GM21786 (cell line): ENCODE measurements at regions not wholly inside any gene's neighbourhood (a gene's known extent, or its start where the extent isn't known, plus 50 kb on each side); places are given as distances from the start of the nearest gene placed in this dataset.
"Not testable (repeated sequence)": the region's sequence is repeated elsewhere in the genome, so short reads cannot be mapped to it uniquely, and the experiment has no call there.

Source experiments
- ATAC-seq: cut with Tn5 transposase; IDR thresholded peaks from one replicate; pipeline ENCODE4 v1.9.1; 2021; ENCODE audit not compliant: unreplicated experiment

DNA sequence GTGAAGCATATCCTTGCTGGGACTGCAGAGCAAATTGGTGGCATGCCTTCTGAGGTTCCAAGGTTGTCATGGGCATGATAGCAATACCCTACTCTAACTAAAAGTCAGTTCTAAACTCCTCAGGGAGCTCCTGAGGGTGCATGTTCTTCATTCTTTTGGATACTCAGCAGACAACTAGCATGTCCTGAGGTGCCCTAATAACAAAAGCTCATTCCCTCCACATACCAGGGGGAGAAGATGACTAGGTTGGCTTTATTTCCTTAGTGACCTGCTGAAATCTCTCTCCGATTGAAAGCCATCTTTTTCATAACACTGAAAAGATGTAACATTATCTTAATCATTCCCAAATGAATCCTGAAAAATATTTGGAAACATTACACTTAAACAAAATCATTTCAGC lies 188.7 kb upstream of the IGF1 start:
- no peak for ATAC-seq

GRCh38 chr12:102666176-102666575 lies 185.8 kb upstream of the IGF1 start:
- ATAC-seq: not testable (repeated sequence)

DNA sequence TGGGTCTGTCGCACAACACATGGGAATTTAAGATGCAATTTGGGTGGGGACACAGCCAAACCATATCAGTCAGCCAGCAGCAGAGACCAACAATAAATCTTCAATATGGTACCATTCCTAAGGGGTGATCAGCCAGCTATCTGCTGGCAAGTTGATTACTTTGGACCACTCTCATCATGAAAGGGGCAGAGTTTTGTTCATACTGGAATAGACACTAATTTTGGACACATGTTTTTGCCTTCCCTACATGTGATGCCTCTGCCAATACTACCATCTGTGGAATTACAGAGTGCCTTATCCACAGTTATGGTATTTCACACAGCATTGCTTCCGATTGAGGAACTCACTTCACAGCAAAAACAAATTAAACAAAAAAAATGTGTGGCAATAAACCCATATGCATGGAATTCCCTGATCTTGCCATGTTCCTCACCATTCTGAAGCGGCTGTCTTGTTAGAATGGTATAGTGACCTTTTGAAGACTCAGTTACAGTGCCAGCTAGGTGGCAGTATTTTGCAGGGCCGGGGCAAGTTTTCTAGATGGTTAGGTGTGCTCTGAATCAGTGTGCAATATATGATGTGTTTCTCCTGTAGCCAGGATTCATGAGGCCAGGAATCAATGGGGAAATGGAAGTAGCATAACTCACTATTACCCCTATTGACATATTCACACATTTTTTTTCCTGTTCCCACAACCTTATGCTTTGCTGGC lies 179.0 kb upstream of the IGF1 start:
- ATAC-seq: no peak

DNA sequence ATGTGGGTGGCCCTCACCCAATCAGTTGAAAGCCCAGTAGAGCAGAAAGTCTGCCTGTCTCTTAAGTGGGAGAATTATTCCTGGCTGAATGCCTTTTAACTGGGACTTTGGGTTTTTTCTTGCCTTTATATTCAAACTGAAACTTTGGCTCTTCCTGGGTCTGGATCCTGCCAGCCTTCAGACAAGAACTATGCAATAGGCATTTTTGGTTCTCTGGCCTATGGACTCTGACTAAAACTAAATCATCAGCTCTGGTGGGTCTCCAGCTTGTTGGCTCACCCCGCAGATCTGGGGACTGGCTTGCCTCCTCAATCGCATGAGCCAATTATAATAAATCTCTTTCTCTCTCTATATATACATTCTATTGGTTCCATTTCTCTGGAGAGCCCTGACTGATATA lies 173.0 kb upstream of the IGF1 start:
- no peak for ATAC-seq

DNA sequence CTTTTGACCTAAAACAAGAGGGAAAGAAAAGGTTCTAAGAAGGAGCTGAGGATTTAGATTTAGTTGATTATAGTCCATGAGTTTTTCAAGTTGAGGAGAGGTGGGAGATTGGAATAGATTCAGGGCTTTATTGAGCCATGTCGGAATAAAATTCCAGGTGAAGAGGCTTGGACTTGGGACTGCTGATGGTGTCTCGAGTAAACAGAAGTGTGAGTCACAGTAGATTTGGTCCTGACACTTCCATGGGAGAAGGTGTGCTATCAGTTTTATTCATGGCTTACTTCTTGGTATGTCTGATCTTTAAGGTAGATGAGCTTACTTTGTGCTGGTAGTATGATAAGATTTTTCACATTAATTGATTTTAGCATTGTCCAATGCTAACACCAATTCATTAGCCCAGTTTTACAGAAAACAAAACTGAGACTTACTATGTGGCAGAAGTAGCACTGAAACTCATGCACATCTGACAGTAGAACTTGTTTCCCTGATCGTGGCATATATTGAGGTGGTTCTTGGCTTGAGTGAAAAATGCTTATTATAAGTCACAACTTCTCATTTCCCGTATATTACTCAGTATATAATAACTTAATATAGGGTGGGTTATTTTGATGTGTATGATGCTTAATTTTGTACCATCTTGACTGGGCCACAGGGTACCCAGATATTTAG lies 172.4 kb upstream of the IGF1 start:
- ATAC-seq: peak; percentile 47

- no peak for ATAC-seq
Observed at GRCh38 chr12:102645968-102646367, 165.6 kb upstream of the IGF1 start.

GRCh38 chr12:102643879-102644575 lies 163.7 kb upstream of the IGF1 start:
- no peak for ATAC-seq

GRCh38 chr12:102642199-102642598 lies 161.8 kb upstream of the IGF1 start:
- ATAC-seq: no peak

DNA sequence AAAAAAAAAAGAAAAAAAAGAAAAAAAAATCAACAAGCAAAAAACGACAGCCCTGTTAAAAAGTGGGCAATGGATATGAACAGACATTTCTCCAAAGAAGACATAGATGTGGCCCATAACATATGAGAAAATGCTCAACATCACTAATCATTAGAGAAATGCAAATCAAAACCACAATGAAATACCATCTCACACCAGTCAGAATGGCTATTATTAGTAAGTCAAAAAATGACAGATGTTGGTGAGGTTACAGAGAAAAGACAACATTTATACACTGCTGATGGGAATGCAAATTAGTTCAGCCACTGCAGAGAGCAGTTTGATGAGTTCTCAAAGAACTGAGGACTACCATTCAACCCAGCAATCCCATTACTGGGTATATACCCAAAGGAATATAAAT lies 160.3 kb upstream of the IGF1 start:
- not testable (repeated sequence) for ATAC-seq

DNA sequence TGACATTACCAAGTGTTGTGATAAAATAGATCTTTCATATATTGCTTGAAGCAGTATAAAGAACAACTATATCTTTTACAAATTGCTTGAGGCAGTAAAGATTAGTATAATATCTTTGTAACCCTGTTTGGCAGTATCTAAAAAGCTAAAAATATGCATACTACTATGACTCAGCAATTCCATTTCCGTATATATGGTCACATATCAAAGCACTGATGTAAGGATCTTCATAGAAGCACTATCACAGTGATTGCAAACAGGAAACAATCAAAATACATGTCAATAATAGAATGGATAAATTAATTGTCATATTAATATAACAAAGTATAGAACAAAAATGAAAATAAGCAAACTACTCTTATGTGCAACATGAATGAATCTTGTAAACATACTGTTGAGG lies 158.4 kb upstream of the IGF1 start:
- no peak for ATAC-seq

GRCh38 chr12:102633981-102634605 lies 153.7 kb upstream of the IGF1 start:
- no peak for ATAC-seq

DNA sequence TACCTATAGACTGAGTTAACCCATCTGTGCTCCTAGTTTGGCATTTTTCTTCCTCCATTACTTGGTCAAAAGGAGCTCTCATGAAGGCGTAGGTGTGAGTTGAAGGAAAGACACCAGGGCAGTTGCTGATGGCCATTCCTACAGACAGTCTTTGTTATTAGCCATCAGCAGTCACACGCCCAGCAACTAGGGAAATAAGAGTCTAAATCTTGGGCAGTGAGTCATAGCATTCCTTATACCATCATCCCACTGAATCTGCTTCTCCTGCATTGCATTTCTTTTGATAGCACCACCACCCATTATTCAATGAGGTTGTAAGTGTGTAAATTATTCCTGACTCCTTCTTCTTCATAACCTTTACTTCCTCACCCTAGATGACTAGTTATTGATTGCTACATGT lies 150.9 kb upstream of the IGF1 start:
- no peak for ATAC-seq

GRCh38 chr12:102629262-102629888 lies 149.0 kb upstream of the IGF1 start:
- no peak for ATAC-seq

DNA sequence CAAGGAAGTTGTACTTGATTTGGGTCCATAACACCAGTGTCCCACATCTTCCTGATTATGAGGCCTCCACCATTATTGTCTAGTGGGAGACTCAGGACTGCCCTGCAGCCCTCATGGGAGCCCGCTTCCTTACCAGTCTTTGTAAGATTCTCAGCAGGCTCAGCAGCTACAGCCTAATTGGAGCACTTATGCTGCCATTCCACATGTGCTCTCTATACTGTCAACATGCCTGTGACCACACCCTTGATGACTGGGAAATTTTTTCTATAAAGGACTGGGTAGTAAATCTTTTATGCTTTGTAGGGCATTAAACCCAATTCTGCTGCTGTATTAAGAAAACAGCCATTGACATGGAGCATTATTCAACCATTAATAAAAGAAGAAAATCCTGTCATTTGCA lies 145.5 kb upstream of the IGF1 start:
- no peak for ATAC-seq

DNA sequence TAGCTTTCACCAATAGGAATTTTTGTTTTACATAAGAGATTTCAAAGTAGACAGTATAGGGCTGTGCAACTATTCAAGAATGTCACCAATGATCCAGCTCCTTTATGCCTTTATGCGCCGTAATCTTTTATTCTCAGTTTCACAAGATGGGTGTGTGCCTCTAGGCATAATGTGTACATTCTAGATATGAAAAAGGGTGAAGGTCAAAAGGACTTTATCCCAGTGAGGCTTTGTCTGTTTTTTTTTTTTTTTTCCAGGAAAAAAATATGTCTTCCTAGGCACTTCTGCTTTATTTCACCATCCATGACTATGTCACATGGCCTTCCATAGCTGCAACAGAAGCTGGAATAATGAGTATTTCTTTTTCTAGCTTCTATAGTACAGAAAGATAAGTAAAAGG lies 142.3 kb upstream of the IGF1 start:
- ATAC-seq: no peak

DNA sequence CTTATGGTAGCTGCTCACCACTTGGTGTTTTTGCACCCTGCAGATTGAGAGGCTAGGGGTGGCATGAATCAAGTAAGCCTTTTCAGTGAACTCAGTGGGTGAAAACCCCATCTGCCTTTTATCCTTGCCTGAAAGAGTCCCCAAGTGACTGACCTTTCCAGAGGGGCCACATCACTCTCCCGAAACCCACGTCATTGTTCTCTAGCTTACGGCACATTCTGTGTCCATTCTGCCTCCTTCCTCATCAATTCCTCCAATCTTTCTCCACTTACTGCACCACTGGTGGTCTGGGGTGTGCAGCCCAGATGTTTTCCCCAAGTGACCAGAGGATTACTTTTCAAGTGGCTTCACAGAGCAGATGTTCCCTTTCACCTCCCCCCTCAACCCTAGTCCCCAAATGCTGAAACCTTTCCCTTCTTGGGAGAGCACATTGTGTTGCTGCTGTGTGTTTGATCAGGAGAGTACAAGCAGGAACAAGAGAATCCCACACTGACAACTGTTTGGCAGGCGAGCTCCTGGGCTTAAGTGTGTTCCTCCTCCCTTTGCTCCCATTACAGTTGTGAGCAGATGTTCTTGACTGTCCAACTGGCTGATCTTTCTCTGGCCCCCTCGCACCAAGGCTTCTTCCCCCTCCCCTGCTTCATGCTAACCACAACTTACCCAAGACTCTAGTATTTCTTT lies 138.0 kb upstream of the IGF1 start:
- no peak for ATAC-seq

GRCh38 chr12:102616692-102617091 lies 136.3 kb upstream of the IGF1 start:
- ATAC-seq: no peak

DNA sequence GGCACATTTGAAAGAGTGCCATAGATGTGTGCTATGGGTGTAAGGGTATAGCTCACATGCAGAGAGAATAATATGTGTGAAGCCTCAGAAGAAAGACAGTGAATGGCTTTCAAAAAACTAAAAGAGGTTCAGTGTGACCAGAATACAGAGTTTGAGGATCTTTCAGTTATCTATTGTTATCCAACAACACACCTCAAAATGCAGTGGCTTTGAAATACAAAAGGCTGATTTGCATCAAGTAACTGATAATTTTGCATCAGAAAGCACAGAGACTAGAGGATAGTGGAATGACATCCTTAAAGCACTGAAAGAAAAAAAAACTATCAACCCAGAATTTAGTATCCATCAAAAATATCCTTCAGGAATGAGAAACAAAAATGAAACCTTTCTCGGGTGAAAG lies 131.6 kb upstream of the IGF1 start:
- ATAC-seq: no peak

GRCh38 chr12:102609996-102610395 lies 129.6 kb upstream of the IGF1 start:
- no peak for ATAC-seq

DNA sequence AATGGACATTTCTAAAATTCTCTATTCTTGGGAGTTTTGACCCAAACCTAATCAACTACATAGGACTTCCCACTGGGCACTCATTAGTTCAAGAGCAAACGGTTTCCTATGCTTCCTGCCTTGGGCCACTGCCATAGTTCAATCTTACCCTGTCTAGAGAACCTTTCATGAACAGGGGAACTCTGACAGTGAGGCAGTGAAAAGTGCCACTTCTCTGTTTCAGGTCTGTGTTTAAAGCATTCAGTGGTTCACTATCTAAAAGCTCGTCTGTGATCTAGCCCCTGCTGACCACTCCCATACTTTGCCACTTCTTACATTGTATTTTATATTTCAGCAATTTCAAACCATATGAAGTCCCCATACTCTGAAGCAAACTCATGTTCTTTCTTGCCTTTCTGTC lies 122.7 kb upstream of the IGF1 start:
- no peak for ATAC-seq

- no peak for ATAC-seq
Observed at GRCh38 chr12:102602521-102602920, 122.2 kb upstream of the IGF1 start.
